ENCODE measurements at regions not wholly inside any gene's neighbourhood (a gene's known extent, or its start where the extent isn't known, plus 50 kb on each side); places are given as distances from the start of the nearest gene placed in this dataset.

DNA sequence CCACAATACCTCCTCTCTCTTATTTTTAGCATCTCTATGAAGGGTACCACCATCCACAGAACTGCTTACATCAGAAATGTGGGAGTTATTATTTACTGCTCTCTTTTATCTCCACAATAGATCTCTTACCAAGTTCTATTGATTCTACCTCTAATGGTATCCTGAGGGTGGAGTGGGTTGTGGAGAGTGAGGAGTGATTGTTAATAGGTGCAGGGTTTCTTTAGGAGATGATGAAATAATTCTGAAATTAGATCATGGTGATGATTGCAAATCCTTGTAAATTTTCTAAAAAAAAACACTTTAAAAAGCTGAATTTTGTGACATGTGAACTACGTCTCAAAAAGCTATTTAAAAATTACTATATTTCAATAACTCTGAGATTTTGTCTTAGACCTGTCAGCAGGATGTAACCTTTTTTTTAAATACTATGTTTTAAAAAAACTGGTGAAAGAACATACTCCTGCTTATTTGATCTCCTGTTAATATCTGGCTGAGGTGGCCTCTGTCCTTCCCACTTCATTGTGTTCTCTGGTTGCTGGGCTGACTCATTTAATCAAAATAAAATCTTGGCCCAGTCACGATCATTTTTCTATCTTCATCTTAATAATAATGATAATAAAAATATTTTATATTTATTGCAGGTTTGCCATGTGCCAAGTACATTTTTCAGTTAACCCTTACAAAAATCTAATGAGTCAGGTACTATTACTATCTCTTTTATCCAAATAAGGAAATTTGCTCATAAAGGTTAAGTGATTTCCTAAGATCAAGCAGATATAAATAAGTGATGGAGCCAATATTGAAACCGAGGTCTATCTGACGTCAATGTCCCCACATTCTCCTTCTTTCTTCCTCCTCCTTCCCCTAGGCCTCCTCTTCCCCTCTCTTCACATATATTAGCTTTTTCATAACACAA lies 73.5 kb downstream of the GLUD2 start:
- TF ChIP-seq, protein P1, sequence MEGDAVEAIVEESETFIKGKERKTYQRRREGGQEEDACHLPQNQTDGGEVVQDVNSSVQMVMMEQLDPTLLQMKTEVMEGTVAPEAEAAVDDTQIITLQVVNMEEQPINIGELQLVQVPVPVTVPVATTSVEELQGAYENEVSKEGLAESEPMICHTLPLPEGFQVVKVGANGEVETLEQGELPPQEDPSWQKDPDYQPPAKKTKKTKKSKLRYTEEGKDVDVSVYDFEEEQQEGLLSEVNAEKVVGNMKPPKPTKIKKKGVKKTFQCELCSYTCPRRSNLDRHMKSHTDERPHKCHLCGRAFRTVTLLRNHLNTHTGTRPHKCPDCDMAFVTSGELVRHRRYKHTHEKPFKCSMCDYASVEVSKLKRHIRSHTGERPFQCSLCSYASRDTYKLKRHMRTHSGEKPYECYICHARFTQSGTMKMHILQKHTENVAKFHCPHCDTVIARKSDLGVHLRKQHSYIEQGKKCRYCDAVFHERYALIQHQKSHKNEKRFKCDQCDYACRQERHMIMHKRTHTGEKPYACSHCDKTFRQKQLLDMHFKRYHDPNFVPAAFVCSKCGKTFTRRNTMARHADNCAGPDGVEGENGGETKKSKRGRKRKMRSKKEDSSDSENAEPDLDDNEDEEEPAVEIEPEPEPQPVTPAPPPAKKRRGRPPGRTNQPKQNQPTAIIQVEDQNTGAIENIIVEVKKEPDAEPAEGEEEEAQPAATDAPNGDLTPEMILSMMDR (IDR thresholded peaks at IDR 0.05; ENCODE audit: insufficient read depth, low read length): no peak
- no peak for DNase-seq (ENCODE audit: low read depth)

DNA sequence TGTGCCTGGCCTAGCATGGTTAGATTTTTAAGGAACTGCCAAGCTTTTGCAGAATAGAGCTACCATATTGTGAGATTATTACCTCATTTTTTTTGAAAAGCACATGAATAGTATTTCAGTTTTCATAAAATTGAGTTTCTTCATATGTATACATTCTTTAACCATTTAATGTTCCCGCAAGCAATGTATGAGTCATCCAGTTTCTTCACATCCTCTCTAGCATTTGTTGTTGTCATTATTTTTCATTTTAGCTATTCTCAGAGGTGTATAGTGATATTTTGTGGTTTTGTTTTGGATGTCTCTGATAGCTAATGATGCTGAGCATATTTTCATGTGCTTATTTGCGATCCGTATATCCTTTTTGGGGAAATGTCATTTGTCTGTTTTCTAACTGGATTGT lies 74.9 kb downstream of the GLUD2 start:
- no peak overlapping the region for H3K4me3 ChIP-seq (ENCODE audit: low read depth, low read length)
- TF ChIP-seq, protein P1 (IDR thresholded peaks at IDR 0.05; ENCODE audit: insufficient read depth, low read length): no peak
- no peak for DNase-seq (ENCODE audit: low read depth)

More for the DNA sequence above, 73.5 kb downstream of the GLUD2 start:
- H3K4me3 ChIP-seq (ENCODE audit: low read depth, low read length): no peak overlapping the region

DNA sequence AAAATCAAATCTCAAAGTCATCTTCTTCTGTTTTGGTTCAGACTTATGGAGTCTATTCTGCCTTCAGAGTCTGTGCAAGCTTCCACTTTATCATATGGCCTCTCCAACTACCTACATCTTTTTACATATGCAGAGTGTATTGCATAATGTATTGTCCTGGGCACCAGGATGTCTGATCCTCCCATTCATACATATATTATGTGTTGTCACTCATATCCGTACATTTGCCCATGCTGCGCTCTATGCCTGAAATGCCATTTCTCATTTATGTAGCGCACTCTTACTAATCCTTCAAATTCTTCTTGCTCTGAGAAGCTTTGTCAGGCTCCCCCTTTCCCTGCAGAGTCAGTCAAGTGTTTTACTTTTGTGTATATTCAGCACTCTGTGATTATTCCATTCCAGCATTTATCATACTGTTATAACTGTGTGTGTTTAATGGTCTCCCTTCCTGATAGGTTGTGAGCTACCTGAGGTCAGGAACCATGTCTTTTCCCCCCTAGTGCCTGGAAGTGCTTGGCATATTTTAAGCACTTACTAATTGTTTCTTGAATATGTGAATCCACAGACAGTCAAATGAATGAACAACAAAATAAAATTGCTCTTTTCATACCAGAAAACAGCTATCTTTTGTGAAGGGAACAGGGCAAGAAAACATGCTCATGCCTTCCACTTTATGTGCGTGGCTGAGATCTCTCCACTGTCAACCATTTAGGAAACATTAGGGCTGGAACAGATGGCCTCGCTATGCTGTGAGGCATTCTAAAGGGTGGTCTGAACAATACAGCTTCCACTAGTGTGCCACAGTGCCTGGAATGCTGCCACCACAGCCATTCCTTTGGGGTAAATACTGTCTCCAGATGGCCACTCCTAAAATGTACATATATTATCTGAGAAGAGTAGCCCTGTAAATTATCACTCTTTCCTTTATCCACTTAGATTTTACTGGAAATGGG lies 81.8 kb downstream of the GLUD2 start:
- TF ChIP-seq, protein P1 (IDR thresholded peaks at IDR 0.05; ENCODE audit: insufficient read depth, low read length): no peak

DNA sequence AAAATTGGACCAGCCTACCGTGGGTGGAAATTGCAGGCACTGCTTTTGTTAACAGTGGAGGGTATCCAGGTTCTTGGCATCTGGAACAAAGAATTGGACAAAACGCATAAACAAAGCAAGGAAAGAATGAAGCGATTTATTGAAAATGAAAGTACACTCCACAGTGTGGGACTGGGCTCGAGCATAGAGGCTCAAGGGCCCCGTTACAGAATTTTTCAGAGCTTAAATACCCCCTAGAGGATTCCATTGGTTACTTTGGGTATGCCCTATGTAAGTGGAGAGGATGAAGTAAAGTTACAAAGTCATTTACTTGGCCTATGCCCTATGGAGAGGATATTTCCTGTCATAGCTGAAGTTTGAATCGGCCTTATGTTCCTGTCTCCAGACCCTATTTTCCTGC lies 85.3 kb downstream of the GLUD2 start:
- TF ChIP-seq, protein P1 (IDR thresholded peaks at IDR 0.05; ENCODE audit: insufficient read depth, low read length): no peak
- DNase-seq (ENCODE audit: low read depth): no peak
- no peak overlapping the region for H3K4me3 ChIP-seq (ENCODE audit: low read depth, low read length)

More for the DNA sequence above, 81.8 kb downstream of the GLUD2 start:
- no peak overlapping the region for H3K4me3 ChIP-seq (ENCODE audit: low read depth, low read length)
- no peak for DNase-seq (ENCODE audit: low read depth)

DNA sequence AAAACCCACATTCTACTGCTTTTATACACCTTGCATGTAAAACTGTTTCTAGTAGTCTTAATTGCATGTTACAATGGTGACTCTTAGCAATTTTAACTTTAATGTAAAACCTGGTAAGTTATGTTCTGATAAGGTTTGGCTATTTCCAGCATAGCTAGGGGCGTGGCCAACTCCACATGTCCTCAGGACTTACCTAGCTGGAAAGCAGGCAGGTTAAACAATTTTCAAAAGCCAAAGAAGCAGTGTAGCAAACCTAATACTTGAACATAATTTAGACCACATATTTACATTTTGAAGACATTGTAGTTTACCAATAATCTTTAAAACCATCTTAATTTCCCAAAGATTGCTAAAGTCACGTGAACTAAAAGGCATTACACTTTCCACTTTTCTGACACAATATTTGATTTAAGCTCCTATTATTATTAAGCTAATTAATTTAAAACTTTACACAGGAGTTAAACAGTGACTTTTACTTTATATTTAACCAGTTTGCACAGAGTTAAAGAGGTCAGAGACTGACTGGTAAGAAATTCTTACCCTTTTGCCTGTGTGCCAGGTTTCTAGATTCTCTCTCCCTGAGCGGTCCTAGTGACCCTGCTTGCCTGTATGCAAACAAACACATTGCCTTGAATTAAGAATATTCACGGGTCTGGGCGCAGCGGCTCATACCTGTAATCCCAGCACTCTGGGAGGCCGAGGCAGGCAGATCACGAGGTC lies 88.2 kb downstream of the GLUD2 start:
- TF ChIP-seq, protein P1 (IDR thresholded peaks at IDR 0.05; ENCODE audit: insufficient read depth, low read length): no peak
- no peak for DNase-seq (ENCODE audit: low read depth)
- no peak overlapping the region for H3K4me3 ChIP-seq (ENCODE audit: low read depth, low read length)

DNA sequence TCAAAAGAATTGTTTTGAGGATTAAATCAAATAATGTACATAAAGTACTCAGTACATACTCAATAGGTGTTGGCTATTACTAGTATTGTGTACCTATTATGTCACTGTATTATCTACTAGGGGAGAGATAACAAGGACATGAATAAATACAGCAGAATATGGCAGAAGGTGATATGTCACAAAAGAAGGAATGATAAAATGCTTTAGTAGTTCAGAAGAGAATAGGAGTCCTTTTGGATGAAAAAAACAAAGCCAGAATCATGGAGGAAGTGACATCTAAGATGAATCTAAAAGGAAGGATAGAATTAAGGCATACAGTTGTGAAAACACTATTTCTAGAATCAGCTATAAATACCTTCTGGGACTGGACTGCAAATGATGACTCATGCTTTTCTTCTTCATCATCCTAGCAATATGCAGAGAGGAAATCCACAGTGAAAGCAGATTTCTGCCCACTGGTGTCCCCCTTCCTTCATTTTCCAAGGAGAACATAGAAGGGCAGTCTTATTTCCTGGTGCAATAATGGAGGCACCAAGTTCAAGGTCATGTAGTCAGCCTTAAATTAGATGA lies 98.7 kb downstream of the GLUD2 start:
- peak; percentile 16 for DNase-seq (ENCODE audit: low read depth)
- H3K4me3 ChIP-seq (ENCODE audit: low read depth, low read length): no peak overlapping the region
- TF ChIP-seq, protein P1 (IDR thresholded peaks at IDR 0.05; ENCODE audit: insufficient read depth, low read length): no peak

Data from fibroblast of the aortic adventitia (primary cell).